Neural cell (in vitro differentiated cells): ENCODE measurements at regions not wholly inside any gene's neighbourhood (a gene's known extent, or its start where the extent isn't known, plus 50 kb on each side); places are given as distances from the start of the nearest gene placed in this dataset.

Experiments used
- H2AFZ ChIP-seq: fragments of 200-600, 300-800 bp; sonication (generic), shearing (Covaris generic); 2 replicates; pipeline ENCODE4 v1.6.0; 2014; ENCODE audit warnings: low read depth, mild to moderate bottlenecking, antibody characterized with exemption, low read length, moderate library complexity
- H3F3A ChIP-seq: fragments of 200-600 bp; shearing (Covaris generic); 2 replicates; pipeline ENCODE4 v1.6.1; 2016; ENCODE audit warnings: mild to moderate bottlenecking, moderate library complexity, mixed read lengths, antibody characterized with exemption, low read length; ENCODE audit not compliant: insufficient read depth, poor library complexity, severe bottlenecking
- H3K27ac ChIP-seq: fragments of 200-600, 300-800 bp; sonication (generic), shearing (Covaris generic); 2 replicates; pipeline ENCODE4 v1.5.1; 2014; ENCODE audit warnings: mild to moderate bottlenecking, low read length, moderate library complexity
- H3K27me3 ChIP-seq: fragments of 300-800, 200-600 bp; sonication (generic), shearing (Covaris generic); 2 replicates; pipeline ENCODE4 v1.6.0; 2014; ENCODE audit warnings: mild to moderate bottlenecking, low read depth, low read length, moderate library complexity; ENCODE audit not compliant: insufficient read depth
- H3K36me3 ChIP-seq: fragments of 300-800, 200-600 bp; sonication (generic), shearing (Covaris generic); 2 replicates; pipeline ENCODE4 v1.5.1; 2014; ENCODE audit warnings: mild to moderate bottlenecking, antibody characterized with exemption, low read length, moderate library complexity; ENCODE audit not compliant: insufficient read depth
- H3K4me2 ChIP-seq: fragments of 300-800, 200-600 bp; sonication (generic), shearing (Covaris generic); 2 replicates; pipeline ENCODE4 v1.6.0; 2014; ENCODE audit warnings: mild to moderate bottlenecking, low read length
- H3K4me3 ChIP-seq: fragments of 300-800, 200-600 bp; sonication (generic), shearing (Covaris generic); 2 replicates; pipeline ENCODE4 v1.5.1; 2014; ENCODE audit warnings: mild to moderate bottlenecking, low read length, moderate library complexity
- H3K79me2 ChIP-seq: fragments of 200-600 bp; shearing (Covaris generic); replicated peaks from 2 replicates; pipeline ENCODE4 v1.6.0; 2014; ENCODE audit warnings: mild to moderate bottlenecking, low read length, moderate library complexity; ENCODE audit not compliant: insufficient read depth
- H3K9ac ChIP-seq: fragments of 300-800, 200-600 bp; sonication (generic), shearing (Covaris generic); 2 replicates; pipeline ENCODE4 v1.6.1; 2016; ENCODE audit warnings: mild to moderate bottlenecking, low read length, mixed read lengths
- H3K9me2 ChIP-seq: fragments of 200-600 bp; shearing (Covaris generic); 2 replicates; pipeline ENCODE4 v1.6.1; 2016; ENCODE audit warnings: mild to moderate bottlenecking, low read length, mixed read lengths; ENCODE audit not compliant: insufficient read depth
- H3K9me3 ChIP-seq: fragments of 200-600, 300-800 bp; sonication (generic), shearing (Covaris generic); 2 replicates; pipeline ENCODE4 v1.6.1; 2016; ENCODE audit warnings: mild to moderate bottlenecking, mixed run types, low read length, moderate library complexity, mixed read lengths
- H4K20me1 ChIP-seq: fragments of 200-600 bp; shearing (Covaris generic); 2 replicates; pipeline ENCODE4 v1.6.1; 2016; ENCODE audit warnings: mild to moderate bottlenecking, mixed run types; ENCODE audit not compliant: insufficient read depth
- EP300 ChIP-seq: fragments of 450-650 bp; conservative IDR thresholded peaks from 2 replicates; pipeline ENCODE4 v1.6.1; 2014; ENCODE audit warnings: antibody characterized with exemption, mild to moderate bottlenecking, moderate library complexity; ENCODE audit not compliant: poor library complexity, severe bottlenecking
- EZH2 ChIP-seq: fragments of 200-600, 300-800 bp; shearing (Covaris generic), sonication (generic); IDR thresholded peaks from 2 replicates; pipeline ENCODE4 v1.6.1; 2014; ENCODE audit warnings: antibody characterized with exemption, low read length, borderline replicate concordance, mild to moderate bottlenecking; ENCODE audit not compliant: insufficient read depth, poor library complexity, severe bottlenecking
- MXI1 ChIP-seq: fragments of 450-650 bp; conservative IDR thresholded peaks from 2 replicates; pipeline ENCODE4 v1.6.1; 2014; ENCODE audit warnings: antibody characterized with exemption, mild to moderate bottlenecking; ENCODE audit not compliant: poor library complexity, severe bottlenecking
- POLR2AphosphoS5 ChIP-seq: IDR thresholded peaks from 2 replicates; pipeline ENCODE4 v1.6.1; 2012
- RAD21 ChIP-seq: fragments of 450-650 bp; conservative IDR thresholded peaks from 2 replicates; pipeline ENCODE4 v1.6.1; 2014; ENCODE audit warnings: antibody characterized with exemption, mild to moderate bottlenecking, moderate library complexity
- SMC3 ChIP-seq: fragments of 450-650 bp; conservative IDR thresholded peaks from 2 replicates; pipeline ENCODE4 v1.6.1; 2014; ENCODE audit warnings: antibody characterized with exemption, mild to moderate bottlenecking, moderate library complexity; ENCODE audit not compliant: poor library complexity
- TAF1 ChIP-seq: IDR thresholded peaks from 2 replicates; pipeline ENCODE4 v1.6.1; 2012; ENCODE audit warnings: low read depth
- TF ChIP-seq, protein P1 (sequence below): IDR thresholded peaks from 2 replicates; pipeline ENCODE4 v1.6.1; 2012; ENCODE audit warnings: borderline replicate concordance
- TF ChIP-seq, protein P2 (sequence below): fragments of 450-650 bp; IDR thresholded peaks from 2 replicates; pipeline ENCODE4 v1.5.1; 2014; ENCODE audit warnings: antibody characterized with exemption, mild to moderate bottlenecking, moderate library complexity; ENCODE audit not compliant: poor library complexity, severe bottlenecking

DNA sequence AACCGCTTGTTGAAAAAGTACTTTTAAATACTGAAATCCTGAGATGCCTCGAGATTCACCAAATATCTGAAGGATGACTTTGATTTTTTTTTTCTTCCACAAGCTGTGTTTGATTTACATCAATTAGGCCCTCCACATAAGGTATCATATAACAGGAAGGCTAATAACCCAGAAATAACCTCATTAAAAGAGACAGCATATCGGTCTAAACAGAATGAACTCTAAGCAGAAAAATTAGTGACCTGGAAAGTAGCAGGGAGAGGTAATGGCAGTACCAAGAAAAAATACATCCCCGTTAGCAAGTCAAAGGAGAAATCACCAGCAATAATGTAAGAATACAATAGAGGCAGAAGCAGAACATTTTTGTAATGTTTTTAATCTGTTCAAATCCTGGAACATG lies 452.4 kb upstream of the TSHZ3 start:
- Histone ChIP-seq H2AFZ (no peak overlapping the region), H3K27me3 (no peaks in the 10 kb centered on the region), H3K79me2 (no peaks in the 10 kb centered on the region), H3K4me3 (no peak overlapping the region), H3F3A (no peaks in the 10 kb centered on the region), H3K36me3 (no peaks in the 10 kb centered on the region), H3K9me3 (no peaks in the 10 kb centered on the region), H3K4me2 (no peak overlapping the region), H4K20me1 (no peaks in the 10 kb centered on the region), H3K9ac (no peak overlapping the region), H3K9me2 (no peaks in the 10 kb centered on the region), H3K27ac (no peak overlapping the region)
- TF ChIP-seq POLR2AphosphoS5: no peak
- TF ChIP-seq RAD21: no peak
- TF ChIP-seq SMC3: no peak
- no peak for TF ChIP-seq MXI1
- TF ChIP-seq, protein P1, sequence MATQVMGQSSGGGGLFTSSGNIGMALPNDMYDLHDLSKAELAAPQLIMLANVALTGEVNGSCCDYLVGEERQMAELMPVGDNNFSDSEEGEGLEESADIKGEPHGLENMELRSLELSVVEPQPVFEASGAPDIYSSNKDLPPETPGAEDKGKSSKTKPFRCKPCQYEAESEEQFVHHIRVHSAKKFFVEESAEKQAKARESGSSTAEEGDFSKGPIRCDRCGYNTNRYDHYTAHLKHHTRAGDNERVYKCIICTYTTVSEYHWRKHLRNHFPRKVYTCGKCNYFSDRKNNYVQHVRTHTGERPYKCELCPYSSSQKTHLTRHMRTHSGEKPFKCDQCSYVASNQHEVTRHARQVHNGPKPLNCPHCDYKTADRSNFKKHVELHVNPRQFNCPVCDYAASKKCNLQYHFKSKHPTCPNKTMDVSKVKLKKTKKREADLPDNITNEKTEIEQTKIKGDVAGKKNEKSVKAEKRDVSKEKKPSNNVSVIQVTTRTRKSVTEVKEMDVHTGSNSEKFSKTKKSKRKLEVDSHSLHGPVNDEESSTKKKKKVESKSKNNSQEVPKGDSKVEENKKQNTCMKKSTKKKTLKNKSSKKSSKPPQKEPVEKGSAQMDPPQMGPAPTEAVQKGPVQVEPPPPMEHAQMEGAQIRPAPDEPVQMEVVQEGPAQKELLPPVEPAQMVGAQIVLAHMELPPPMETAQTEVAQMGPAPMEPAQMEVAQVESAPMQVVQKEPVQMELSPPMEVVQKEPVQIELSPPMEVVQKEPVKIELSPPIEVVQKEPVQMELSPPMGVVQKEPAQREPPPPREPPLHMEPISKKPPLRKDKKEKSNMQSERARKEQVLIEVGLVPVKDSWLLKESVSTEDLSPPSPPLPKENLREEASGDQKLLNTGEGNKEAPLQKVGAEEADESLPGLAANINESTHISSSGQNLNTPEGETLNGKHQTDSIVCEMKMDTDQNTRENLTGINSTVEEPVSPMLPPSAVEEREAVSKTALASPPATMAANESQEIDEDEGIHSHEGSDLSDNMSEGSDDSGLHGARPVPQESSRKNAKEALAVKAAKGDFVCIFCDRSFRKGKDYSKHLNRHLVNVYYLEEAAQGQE: no peak
- TF ChIP-seq, protein P2, sequence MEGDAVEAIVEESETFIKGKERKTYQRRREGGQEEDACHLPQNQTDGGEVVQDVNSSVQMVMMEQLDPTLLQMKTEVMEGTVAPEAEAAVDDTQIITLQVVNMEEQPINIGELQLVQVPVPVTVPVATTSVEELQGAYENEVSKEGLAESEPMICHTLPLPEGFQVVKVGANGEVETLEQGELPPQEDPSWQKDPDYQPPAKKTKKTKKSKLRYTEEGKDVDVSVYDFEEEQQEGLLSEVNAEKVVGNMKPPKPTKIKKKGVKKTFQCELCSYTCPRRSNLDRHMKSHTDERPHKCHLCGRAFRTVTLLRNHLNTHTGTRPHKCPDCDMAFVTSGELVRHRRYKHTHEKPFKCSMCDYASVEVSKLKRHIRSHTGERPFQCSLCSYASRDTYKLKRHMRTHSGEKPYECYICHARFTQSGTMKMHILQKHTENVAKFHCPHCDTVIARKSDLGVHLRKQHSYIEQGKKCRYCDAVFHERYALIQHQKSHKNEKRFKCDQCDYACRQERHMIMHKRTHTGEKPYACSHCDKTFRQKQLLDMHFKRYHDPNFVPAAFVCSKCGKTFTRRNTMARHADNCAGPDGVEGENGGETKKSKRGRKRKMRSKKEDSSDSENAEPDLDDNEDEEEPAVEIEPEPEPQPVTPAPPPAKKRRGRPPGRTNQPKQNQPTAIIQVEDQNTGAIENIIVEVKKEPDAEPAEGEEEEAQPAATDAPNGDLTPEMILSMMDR: no peak
- no peak for TF ChIP-seq TAF1
- no peak for TF ChIP-seq EZH2
- TF ChIP-seq EP300: no peak

DNA sequence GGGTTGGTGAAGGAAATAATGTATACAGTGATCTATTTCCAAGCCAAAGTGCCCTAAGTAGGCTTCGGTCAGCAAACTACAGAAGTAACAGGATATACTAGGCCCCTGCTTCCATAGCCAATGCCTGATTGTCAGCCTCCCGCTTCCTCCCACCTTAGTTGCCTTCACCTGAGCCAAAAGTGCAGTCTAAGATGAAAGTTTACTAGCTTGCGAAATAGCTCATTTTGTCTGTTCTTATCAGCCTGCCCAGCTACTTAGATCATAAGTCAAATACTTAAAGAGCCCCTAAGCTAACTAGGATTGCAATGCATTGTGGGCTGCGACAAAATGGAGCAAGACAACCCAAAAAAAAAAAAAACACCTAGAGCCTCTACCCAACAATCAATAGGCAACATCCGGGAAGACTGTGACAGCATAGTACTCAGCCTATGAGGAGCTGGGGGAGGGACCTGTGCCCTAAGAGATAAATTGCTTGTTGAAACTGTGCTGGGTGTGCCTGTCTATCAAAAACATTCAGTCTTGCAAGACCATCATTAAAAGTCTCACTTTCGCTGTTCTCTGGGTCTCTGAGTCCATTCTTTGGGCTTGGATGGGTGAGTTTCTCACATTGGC lies 454.7 kb upstream of the TSHZ3 start:
- no peak overlapping the region for H3K4me2 ChIP-seq
- no peaks in the 10 kb centered on the region for H3K9me2 ChIP-seq

More for the DNA sequence above, 454.7 kb upstream of the TSHZ3 start:
- H3K27me3 ChIP-seq: no peaks in the 10 kb centered on the region
- H3K4me3 ChIP-seq: no peak overlapping the region
- H3K9me3 ChIP-seq: no peaks in the 10 kb centered on the region
- H3K9ac ChIP-seq: no peak overlapping the region
- no peak overlapping the region for H2AFZ ChIP-seq
- H4K20me1 ChIP-seq: no peaks in the 10 kb centered on the region
- no peaks in the 10 kb centered on the region for H3K79me2 ChIP-seq
- H3F3A ChIP-seq: no peaks in the 10 kb centered on the region
- no peak overlapping the region for H3K27ac ChIP-seq
- TF ChIP-seq RAD21 (no peak), EP300 (no peak), TAF1 (no peak), MXI1 (no peak), POLR2AphosphoS5 (no peak), SMC3 (no peak), EZH2 (no peak)
- TF ChIP-seq, protein P2: no peak
- TF ChIP-seq, protein P1: no peak
- H3K36me3 ChIP-seq: no peaks in the 10 kb centered on the region
